GM12872 (cell line): ENCODE measurements at regions not wholly inside any gene's neighbourhood (a gene's known extent, or its start where the extent isn't known, plus 50 kb on each side); places are given as distances from the start of the nearest gene placed in this dataset.

Source experiments
- TF ChIP-seq, protein P1 (sequence below): IDR thresholded peaks from 3 replicates; pipeline ENCODE4 v1.5.1; 2011; ENCODE audit warnings: low read depth, mild to moderate bottlenecking, low read length, moderate library complexity; ENCODE audit not compliant: insufficient read depth

DNA sequence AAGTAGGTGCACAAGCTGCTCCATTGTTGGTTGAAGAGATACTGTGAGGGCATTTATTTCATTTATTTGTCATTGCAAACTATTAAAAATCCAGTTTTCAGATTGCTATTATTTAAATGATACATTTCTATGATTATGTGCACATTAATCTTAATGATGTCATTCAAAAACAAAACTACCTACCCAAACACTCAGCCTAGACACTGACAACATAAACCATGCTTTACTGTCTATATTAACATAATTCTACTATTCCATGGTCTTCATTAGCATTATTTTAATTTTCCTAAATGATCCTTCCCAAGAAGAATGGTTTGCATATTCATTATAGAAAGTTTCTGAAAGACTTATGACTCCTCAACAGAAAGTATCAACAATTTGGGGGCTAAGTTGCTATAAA, 813.0 kb upstream of the SLITRK5 start:
- TF ChIP-seq, protein P1, sequence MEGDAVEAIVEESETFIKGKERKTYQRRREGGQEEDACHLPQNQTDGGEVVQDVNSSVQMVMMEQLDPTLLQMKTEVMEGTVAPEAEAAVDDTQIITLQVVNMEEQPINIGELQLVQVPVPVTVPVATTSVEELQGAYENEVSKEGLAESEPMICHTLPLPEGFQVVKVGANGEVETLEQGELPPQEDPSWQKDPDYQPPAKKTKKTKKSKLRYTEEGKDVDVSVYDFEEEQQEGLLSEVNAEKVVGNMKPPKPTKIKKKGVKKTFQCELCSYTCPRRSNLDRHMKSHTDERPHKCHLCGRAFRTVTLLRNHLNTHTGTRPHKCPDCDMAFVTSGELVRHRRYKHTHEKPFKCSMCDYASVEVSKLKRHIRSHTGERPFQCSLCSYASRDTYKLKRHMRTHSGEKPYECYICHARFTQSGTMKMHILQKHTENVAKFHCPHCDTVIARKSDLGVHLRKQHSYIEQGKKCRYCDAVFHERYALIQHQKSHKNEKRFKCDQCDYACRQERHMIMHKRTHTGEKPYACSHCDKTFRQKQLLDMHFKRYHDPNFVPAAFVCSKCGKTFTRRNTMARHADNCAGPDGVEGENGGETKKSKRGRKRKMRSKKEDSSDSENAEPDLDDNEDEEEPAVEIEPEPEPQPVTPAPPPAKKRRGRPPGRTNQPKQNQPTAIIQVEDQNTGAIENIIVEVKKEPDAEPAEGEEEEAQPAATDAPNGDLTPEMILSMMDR, result no peak

DNA sequence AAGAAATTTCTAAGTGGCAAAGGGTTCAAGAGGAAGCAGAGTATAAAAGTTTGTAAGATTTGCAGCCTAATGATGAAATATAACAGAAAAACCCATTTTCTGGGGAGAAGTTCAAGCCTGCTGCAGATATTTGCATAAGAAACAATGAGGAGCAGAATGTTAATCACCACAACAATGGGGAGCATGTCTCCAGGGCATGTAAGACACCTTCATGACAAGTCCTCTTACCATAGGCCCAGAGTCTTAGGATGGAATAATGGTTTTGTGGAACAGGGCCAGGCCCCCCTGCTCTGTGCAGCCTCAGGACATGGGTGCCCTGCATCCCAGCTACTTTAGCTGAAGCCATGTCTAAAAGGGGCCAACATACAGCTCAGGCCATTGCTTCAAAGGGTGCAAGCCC, 809.0 kb upstream of the SLITRK5 start:
- TF ChIP-seq, protein P1, result no peak

DNA sequence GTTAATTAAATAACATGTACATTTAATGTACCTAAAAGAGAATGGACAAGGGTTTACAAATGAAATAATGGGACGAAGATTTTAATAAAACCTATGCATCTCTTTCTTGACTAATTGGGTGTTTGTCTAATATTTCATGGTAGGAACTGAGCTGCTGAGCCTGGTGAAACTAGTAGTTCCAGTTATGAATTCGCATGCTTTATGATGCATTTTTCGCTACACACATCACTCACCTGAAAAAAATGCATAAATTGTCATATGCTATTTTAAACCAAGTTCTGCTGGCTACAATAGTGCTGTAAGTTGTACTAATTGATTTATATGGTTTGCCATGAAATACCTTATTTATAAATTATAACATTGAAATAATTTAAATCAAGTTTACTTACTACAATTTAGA, 806.8 kb upstream of the SLITRK5 start:
- TF ChIP-seq, protein P1, result no peak

DNA sequence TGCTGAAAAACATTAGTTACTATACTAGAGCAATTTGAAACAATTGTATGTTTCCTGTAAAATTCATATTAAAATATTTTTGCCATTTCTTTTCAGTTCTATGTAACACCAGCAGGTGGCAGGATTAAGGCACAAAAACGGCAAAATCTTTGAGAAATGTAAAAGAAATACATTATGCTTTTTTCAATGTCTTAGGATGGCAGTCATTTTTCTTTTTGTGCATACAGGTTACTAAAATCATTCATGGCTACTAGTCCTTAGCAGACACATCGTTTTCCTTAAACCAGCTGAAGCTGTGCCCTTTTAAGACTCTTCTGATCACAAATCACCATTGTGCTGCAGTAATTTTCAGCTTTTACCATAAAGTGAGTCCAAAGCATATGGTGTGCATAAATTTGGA, 800.7 kb upstream of the SLITRK5 start:
- TF ChIP-seq, protein P1, result peak; percentile 41; the same call in 1 of the 3 replicates

DNA sequence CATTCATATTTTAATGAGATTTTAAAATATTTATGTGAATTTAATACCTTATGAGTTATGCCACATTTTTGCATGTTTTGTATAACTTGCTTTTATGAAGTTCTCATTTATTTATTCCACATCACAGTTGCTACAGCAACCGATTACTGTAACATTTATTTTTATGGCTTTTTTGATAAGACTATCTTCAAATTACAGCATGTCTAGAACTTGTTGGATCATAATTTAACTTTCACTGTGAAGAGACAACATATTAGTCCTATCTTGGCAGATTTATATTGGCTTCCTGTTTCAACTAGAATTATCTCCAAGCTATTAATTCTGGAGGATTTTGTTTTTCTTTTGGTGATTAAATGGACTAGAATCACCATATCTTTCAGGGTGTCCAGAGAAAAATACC, 793.7 kb upstream of the SLITRK5 start:
- TF ChIP-seq, protein P1, result no peak

DNA sequence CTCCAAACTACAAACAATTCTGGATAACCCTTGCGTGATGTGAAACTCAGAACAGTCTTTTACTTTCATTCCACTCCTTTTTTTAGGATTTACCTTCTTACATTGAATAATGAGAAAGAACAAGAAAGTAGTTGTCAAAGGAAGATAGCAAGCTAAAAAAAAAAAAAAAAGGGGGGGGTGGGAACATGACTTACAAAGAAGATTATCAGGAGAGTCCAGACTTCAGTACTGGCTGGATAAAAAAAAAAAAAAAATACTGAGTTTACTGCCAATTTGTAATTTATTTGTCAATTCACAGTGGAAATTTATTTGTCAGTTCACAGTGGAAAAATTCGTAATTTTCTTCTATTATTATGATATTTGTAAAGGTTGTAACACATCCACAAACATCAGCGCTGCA, 792.4 kb upstream of the SLITRK5 start:
- TF ChIP-seq, protein P1, result no peak

DNA sequence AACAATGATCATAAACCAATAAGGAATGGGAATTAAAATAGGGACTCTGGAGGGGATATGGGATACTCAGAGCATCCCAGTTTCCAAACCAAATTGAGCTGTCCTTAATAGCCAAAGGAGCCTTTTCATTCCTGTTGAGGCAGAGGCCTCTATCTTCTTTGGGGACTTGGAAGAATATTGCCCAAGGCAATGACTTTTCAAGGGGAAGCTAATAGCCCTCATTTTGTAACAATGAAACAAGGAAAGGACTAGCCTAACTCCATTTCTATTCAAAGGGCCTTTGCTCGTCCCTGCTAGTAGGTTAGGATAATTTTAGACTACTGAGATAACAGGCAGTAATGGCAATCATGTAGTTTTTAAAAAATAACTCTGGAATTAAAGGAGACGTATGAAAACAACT, 789.8 kb upstream of the SLITRK5 start:
- TF ChIP-seq, protein P1, result no peak

DNA sequence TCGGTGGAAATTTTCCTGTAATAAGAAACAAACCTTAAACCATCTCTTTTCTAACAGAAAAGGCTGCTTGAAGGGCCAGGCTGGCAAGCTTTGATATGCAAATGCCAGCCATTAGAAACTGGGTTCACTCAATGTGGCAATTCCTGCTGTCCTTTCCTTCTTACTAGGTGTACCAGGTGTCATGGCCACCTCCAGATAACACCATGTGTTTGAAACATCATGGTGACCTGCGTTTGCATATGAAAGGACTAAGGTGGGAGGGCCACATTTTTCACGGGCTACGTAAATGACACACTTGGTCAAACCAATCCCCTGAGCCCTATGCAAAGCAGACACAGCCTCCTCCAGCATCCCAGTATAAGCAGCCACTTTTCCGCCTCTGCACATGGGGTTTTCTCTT, 789.1 kb upstream of the SLITRK5 start:
- TF ChIP-seq, protein P1, result no peak
